GM21576 (cell line): ENCODE measurements at regions not wholly inside any gene's neighbourhood (a gene's known extent, or its start where the extent isn't known, plus 50 kb on each side); places are given as distances from the start of the nearest gene placed in this dataset.
"Not testable (repeated sequence)": the region's sequence is repeated elsewhere in the genome, so short reads cannot be mapped to it uniquely, and the experiment has no call there.

Source experiments
- ATAC-seq: cut with Tn5 transposase; IDR thresholded peaks from one replicate; pipeline ENCODE4 v1.9.1; 2021; ENCODE audit warnings: mild to moderate bottlenecking, moderate library complexity; ENCODE audit not compliant: unreplicated experiment

GRCh38 chr11:23318670-23319069 is 458.4 kb upstream of the CCDC179 start:
- no peak for ATAC-seq

GRCh38 chr11:23320131-23320530 is 459.9 kb upstream of the CCDC179 start:
- no peak for ATAC-seq

- not testable (repeated sequence) for ATAC-seq
These were observed 475.3 kb upstream of the CCDC179 start for GRCh38 chr11:23335586-23335985.

- ATAC-seq, result no peak
These were observed 476.7 kb upstream of the CCDC179 start for GRCh38 chr11:23336961-23337360.

- no peak for ATAC-seq
These were observed 493.3 kb upstream of the CCDC179 start for GRCh38 chr11:23353611-23354010.

GRCh38 chr11:23359297-23359696 is 499.0 kb upstream of the CCDC179 start:
- no peak for ATAC-seq

GRCh38 chr11:23364076-23364475 is 503.8 kb upstream of the CCDC179 start:
- no peak for ATAC-seq

GRCh38 chr11:23370580-23371275 is 510.5 kb upstream of the CCDC179 start:
- no peak for ATAC-seq

- ATAC-seq, result no peak
These were observed 517.6 kb upstream of the CCDC179 start for GRCh38 chr11:23377909-23378308.

- ATAC-seq, result no peak
These were observed 530.8 kb upstream of the CCDC179 start for GRCh38 chr11:23391031-23391430.

- no peak for ATAC-seq
These were observed 537.8 kb upstream of the CCDC179 start for GRCh38 chr11:23398052-23398451.

GRCh38 chr11:23399995-23400394 is 539.7 kb upstream of the CCDC179 start:
- no peak for ATAC-seq

- ATAC-seq, result no peak
These were observed 543.2 kb upstream of the CCDC179 start for GRCh38 chr11:23403210-23404185.

GRCh38 chr11:23404225-23405160 is 544.2 kb upstream of the CCDC179 start:
- ATAC-seq, result no peak

- no peak for ATAC-seq
These were observed 545.2 kb upstream of the CCDC179 start for GRCh38 chr11:23405350-23405937.

GRCh38 chr11:23406131-23406819 is 546.0 kb upstream of the CCDC179 start:
- no peak for ATAC-seq

GRCh38 chr11:23413057-23413456 is 552.8 kb upstream of the CCDC179 start:
- ATAC-seq, result no peak

GRCh38 chr11:23423104-23423503 is 562.8 kb upstream of the CCDC179 start:
- ATAC-seq, result no peak

GRCh38 chr11:23423656-23424055 is 563.4 kb upstream of the CCDC179 start:
- ATAC-seq, result no peak

GRCh38 chr11:23425381-23425780 is 565.1 kb upstream of the CCDC179 start:
- ATAC-seq, result no peak
